ENCODE measurements at regions not wholly inside any gene's neighbourhood (a gene's known extent, or its start where the extent isn't known, plus 50 kb on each side); places are given as distances from the start of the nearest gene placed in this dataset.
A peak's percentile ranks its signal among the peaks of the same experiment; 100 is the strongest.

DNA sequence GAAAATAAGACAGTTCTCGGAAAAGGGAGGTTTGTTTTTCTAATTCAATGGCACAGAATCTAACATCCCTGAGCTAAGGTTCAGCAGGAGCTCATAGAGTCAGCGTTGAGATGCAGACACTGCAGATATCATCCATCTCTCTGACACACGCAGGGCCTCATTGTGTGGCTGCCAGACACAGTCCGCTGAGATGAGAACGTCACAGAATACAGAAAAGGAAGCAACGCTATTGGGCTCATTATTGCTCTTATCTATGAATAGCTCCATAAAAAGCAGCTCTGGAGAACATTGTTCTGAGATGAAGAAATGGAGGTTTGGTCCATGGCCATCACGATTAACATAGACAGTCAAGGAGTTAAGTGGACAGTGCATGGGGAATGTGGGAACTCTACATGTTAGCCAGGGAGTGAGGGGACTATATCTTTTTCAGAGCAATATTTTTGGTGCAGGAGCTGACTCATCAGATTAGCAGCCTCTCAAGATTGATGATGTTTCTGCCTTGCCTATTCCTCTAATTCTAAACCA is 771.6 kb upstream of the CXADR start:
- intact Hi-C loops (cut with DNase I): no loop called here
- H3K9ac ChIP-seq (ENCODE audit: low read length in 3 of 3): no peak overlapping the region
- FAIRE-seq (no peak), DNase-seq (peak in 1 of 5 donors; percentile 9)
- TF ChIP-seq CTCF (IDR thresholded peaks at IDR 0.05; ENCODE audit: borderline replicate concordance, extremely low read depth, insufficient read depth): no peak
- H3K4me1 ChIP-seq (ENCODE audit: control insufficient read depth in 2 of 3, insufficient read depth in 2 of 3, low read depth in 1 of 3, low read length in 3 of 3): no peaks in the 10 kb centered on the region
- H3K36me3 ChIP-seq (ENCODE audit: control insufficient read depth in 2 of 3, insufficient read depth in 3 of 3, low read length in 3 of 3): no peaks in the 10 kb centered on the region
- no peak overlapping the region for H3K27ac ChIP-seq (ENCODE audit: low read depth in 2 of 2, low read length in 2 of 2)
- no peaks in the 10 kb centered on the region for H3K27me3 ChIP-seq (ENCODE audit: control insufficient read depth, insufficient read depth, low read length)
- H3K9me3 ChIP-seq (ENCODE audit: control insufficient read depth in 2 of 3, insufficient read depth in 1 of 3, low read length in 3 of 3): no peaks in the 10 kb centered on the region
- no peak overlapping the region for H3K4me3 ChIP-seq (ENCODE audit: low read length in 3 of 3)

GRCh38 chr21:16742131-16742641 is 770.7 kb upstream of the CXADR start:
- Histone ChIP-seq H3K4me1 (ENCODE audit: control insufficient read depth in 2 of 3, insufficient read depth in 2 of 3, low read depth in 1 of 3, low read length in 3 of 3) (no peaks in the 10 kb centered on the region), H3K27me3 (ENCODE audit: control insufficient read depth, insufficient read depth, low read length) (no peaks in the 10 kb centered on the region), H3K4me3 (ENCODE audit: low read length in 3 of 3) (no peak overlapping the region), H3K27ac (ENCODE audit: low read depth in 2 of 2, low read length in 2 of 2) (no peak overlapping the region), H3K36me3 (ENCODE audit: control insufficient read depth in 2 of 3, insufficient read depth in 3 of 3, low read length in 3 of 3) (no peaks in the 10 kb centered on the region), H3K9ac (ENCODE audit: low read length in 3 of 3) (no peak overlapping the region), H3K9me3 (ENCODE audit: control insufficient read depth in 2 of 3, insufficient read depth in 1 of 3, low read length in 3 of 3) (no peaks in the 10 kb centered on the region)
- FAIRE-seq (no peak), DNase-seq (peak in 1 of 5 donors; percentile 31)
- intact Hi-C loops (cut with DNase I): no loop called here
- no peak for TF ChIP-seq CTCF (IDR thresholded peaks at IDR 0.05; ENCODE audit: borderline replicate concordance, extremely low read depth, insufficient read depth)

DNA sequence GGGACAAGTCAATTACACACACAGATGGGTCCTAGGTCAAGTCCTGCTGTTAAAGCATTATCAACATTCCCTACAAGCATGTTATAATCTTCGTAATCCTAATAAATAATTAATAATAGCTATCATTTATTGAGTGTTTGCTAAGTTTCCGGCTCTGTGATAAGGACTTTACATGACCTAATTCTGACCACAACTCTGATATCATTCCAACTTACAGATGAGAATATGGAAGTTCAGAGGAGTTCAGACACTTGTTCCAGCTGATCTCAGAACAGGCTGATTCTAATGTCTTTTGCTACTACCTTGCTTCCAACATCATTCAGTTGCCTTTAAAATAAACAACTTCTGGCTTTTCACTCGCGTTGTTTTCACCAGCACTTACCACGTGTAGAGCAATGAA is 770.1 kb upstream of the CXADR start:
- no peaks in the 10 kb centered on the region for H3K27me3 ChIP-seq (ENCODE audit: control insufficient read depth, insufficient read depth, low read length)
- no peaks in the 10 kb centered on the region for H3K9me3 ChIP-seq (ENCODE audit: control insufficient read depth in 2 of 3, insufficient read depth in 1 of 3, low read length in 3 of 3)
- H3K9ac ChIP-seq (ENCODE audit: low read length in 3 of 3): no peak overlapping the region
- H3K4me1 ChIP-seq (ENCODE audit: control insufficient read depth in 2 of 3, insufficient read depth in 2 of 3, low read depth in 1 of 3, low read length in 3 of 3): no peaks in the 10 kb centered on the region
- no peaks in the 10 kb centered on the region for H3K36me3 ChIP-seq (ENCODE audit: control insufficient read depth in 2 of 3, insufficient read depth in 3 of 3, low read length in 3 of 3)
- intact Hi-C loops (cut with DNase I): no loop called here
- DNase-seq (no peak), FAIRE-seq (no peak)
- H3K4me3 ChIP-seq (ENCODE audit: low read length in 3 of 3): no peak overlapping the region
- no peak for TF ChIP-seq CTCF (IDR thresholded peaks at IDR 0.05; ENCODE audit: borderline replicate concordance, extremely low read depth, insufficient read depth)
- no peak overlapping the region for H3K27ac ChIP-seq (ENCODE audit: low read depth in 2 of 2, low read length in 2 of 2)

DNA sequence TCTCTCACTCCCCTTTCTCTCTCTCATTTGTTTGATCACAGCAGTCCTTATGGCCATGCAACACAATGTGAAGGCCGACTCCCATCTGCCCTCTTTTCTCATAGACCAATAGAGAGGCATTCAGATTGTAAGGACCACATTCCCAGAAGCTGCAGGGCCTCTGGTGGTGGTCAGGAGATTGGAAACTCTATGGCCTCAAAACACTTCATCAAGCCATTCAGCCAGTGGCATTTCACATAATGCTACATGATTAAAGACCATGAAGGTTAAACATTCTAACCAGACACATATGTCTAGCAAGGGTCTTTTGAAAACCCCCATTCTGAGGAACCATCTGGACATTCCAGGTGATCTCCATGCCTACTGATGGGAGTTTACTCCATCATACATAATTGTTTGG is 769.5 kb upstream of the CXADR start:
- TF ChIP-seq CTCF (IDR thresholded peaks at IDR 0.05; ENCODE audit: borderline replicate concordance, extremely low read depth, insufficient read depth): no peak
- DNase-seq (no peak), FAIRE-seq (no peak)
- Histone ChIP-seq H3K4me3 (ENCODE audit: low read length in 3 of 3) (no peak overlapping the region), H3K27me3 (ENCODE audit: control insufficient read depth, insufficient read depth, low read length) (no peaks in the 10 kb centered on the region), H3K9ac (ENCODE audit: low read length in 3 of 3) (no peak overlapping the region), H3K4me1 (ENCODE audit: control insufficient read depth in 2 of 3, insufficient read depth in 2 of 3, low read depth in 1 of 3, low read length in 3 of 3) (no peaks in the 10 kb centered on the region), H3K27ac (ENCODE audit: low read depth in 2 of 2, low read length in 2 of 2) (no peak overlapping the region), H3K36me3 (ENCODE audit: control insufficient read depth in 2 of 3, insufficient read depth in 3 of 3, low read length in 3 of 3) (no peaks in the 10 kb centered on the region), H3K9me3 (ENCODE audit: control insufficient read depth in 2 of 3, insufficient read depth in 1 of 3, low read length in 3 of 3) (no peaks in the 10 kb centered on the region)
- intact Hi-C loops (cut with DNase I): no loop called here
